ENCODE measurements at regions not wholly inside any gene's neighbourhood (a gene's known extent, or its start where the extent isn't known, plus 50 kb on each side); places are given as distances from the start of the nearest gene placed in this dataset.

DNA sequence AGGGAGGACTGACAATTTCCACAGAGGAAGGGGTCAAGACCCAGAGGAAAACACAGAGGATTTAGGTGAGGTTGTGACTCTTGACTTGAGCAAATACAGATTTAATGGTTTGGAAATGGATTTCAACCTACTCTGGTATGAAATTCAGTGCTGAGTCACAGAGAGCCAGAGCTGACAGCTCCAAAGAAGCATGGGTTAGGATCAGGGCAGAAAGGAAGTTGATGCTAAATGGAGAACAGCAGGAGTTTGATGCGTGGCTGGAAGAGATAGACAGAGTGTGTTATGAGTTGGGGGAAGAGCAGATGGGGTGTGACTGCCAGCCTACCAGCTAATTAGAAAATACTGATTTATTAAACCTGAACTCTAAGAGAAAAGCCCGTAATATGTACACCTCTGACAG, 272.6 kb downstream of the FOXG1 start:
- no peak overlapping the region for H3K4me3 ChIP-seq (ENCODE audit: low read length)
- no peaks in the 10 kb centered on the region for H3K36me3 ChIP-seq (ENCODE audit: insufficient read depth, low read length)
- no peaks in the 10 kb centered on the region for H3K4me1 ChIP-seq (ENCODE audit: control insufficient read depth, insufficient read depth, low read length)
- H3K9me3 ChIP-seq (replicated peaks; ENCODE audit: low read length), result no peaks in the 10 kb centered on the region
- H3K4me2 ChIP-seq (ENCODE audit: low read length), result no peak overlapping the region
- no peaks in the 10 kb centered on the region for H3K27me3 ChIP-seq (ENCODE audit: control insufficient read depth, insufficient read depth, low read length)
- H3K9ac ChIP-seq (ENCODE audit: low read depth, low read length), result no peak overlapping the region

DNA sequence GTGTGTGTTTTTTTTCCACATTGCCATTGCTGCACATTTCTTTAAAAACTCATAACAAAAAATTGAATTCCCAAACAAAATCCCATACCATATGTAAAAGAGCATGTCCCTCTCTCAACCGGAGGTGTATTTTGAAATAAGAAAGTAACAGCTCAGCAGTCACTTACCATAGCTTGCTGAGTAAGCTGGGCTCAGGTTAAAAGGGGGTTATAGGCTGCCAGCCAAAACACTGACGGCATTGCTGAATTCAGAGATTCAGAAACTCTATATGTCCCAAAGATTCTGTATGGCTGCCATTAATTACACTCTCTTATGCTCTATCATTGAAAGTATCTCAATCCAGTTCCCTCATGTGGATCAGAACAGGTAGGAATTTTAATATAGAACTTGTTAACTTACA, 276.0 kb downstream of the FOXG1 start:
- Histone ChIP-seq H3K4me3 (ENCODE audit: low read length) (no peak overlapping the region), H3K4me2 (ENCODE audit: low read length) (no peak overlapping the region), H3K4me1 (ENCODE audit: control insufficient read depth, insufficient read depth, low read length) (no peaks in the 10 kb centered on the region), H3K9me3 (replicated peaks; ENCODE audit: low read length) (no peaks in the 10 kb centered on the region), H3K9ac (ENCODE audit: low read depth, low read length) (no peak overlapping the region), H3K27me3 (ENCODE audit: control insufficient read depth, insufficient read depth, low read length) (no peaks in the 10 kb centered on the region), H3K36me3 (ENCODE audit: insufficient read depth, low read length) (no peaks in the 10 kb centered on the region)

GRCh38 chr14:29043737-29044136, 277.1 kb downstream of the FOXG1 start:
- no peaks in the 10 kb centered on the region for H3K4me1 ChIP-seq (ENCODE audit: control insufficient read depth, insufficient read depth, low read length)

GRCh38 chr14:29045237-29045636, 278.6 kb downstream of the FOXG1 start:
- Histone ChIP-seq H3K36me3 (ENCODE audit: insufficient read depth, low read length) (no peaks in the 10 kb centered on the region), H3K27me3 (ENCODE audit: control insufficient read depth, insufficient read depth, low read length) (no peaks in the 10 kb centered on the region), H3K9ac (ENCODE audit: low read depth, low read length) (no peak overlapping the region), H3K9me3 (replicated peaks; ENCODE audit: low read length) (no peaks in the 10 kb centered on the region), H3K4me3 (ENCODE audit: low read length) (no peak overlapping the region), H3K4me1 (ENCODE audit: control insufficient read depth, insufficient read depth, low read length) (no peaks in the 10 kb centered on the region), H3K4me2 (ENCODE audit: low read length) (no peak overlapping the region)

More at GRCh38 chr14:29043737-29044136, 277.1 kb downstream of the FOXG1 start:
- H3K4me2 ChIP-seq (ENCODE audit: low read length), result no peak overlapping the region
- no peak overlapping the region for H3K9ac ChIP-seq (ENCODE audit: low read depth, low read length)
- no peaks in the 10 kb centered on the region for H3K27me3 ChIP-seq (ENCODE audit: control insufficient read depth, insufficient read depth, low read length)
- H3K4me3 ChIP-seq (ENCODE audit: low read length), result no peak overlapping the region
- H3K36me3 ChIP-seq (ENCODE audit: insufficient read depth, low read length), result no peaks in the 10 kb centered on the region
- H3K9me3 ChIP-seq (replicated peaks; ENCODE audit: low read length), result no peaks in the 10 kb centered on the region

DNA sequence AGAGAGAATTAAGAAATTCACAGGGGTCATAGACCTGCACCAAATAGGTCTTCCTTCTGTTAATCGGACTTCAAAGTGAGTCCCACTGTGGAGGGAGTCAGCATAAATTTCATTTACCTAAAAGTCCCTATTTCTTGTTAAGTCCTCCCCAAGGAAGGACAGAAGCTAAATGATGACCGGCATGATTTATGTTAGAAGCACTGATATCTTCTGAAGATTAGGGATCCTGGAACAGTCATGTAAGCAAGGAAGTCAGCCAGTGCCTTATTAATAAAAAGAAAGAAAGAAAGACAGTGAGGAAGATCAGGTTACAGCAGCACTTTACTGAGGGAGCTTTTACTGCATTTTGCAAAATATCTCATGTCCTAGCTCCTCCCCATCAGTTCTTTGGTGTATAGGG, 287.5 kb downstream of the FOXG1 start:
- Histone ChIP-seq H3K27me3 (ENCODE audit: control insufficient read depth, insufficient read depth, low read length) (no peaks in the 10 kb centered on the region), H3K4me3 (ENCODE audit: low read length) (no peak overlapping the region), H3K4me2 (ENCODE audit: low read length) (no peak overlapping the region), H3K9me3 (replicated peaks; ENCODE audit: low read length) (no peaks in the 10 kb centered on the region), H3K36me3 (ENCODE audit: insufficient read depth, low read length) (no peaks in the 10 kb centered on the region), H3K9ac (ENCODE audit: low read depth, low read length) (no peak overlapping the region), H3K4me1 (ENCODE audit: control insufficient read depth, insufficient read depth, low read length) (no peaks in the 10 kb centered on the region)

GRCh38 chr14:29056041-29056566, 289.5 kb downstream of the FOXG1 start:
- Histone ChIP-seq H3K4me3 (ENCODE audit: low read length) (no peak overlapping the region), H3K9me3 (replicated peaks; ENCODE audit: low read length) (no peaks in the 10 kb centered on the region), H3K9ac (ENCODE audit: low read depth, low read length) (no peak overlapping the region), H3K4me2 (ENCODE audit: low read length) (no peak overlapping the region), H3K36me3 (ENCODE audit: insufficient read depth, low read length) (no peaks in the 10 kb centered on the region), H3K27me3 (ENCODE audit: control insufficient read depth, insufficient read depth, low read length) (no peaks in the 10 kb centered on the region), H3K4me1 (ENCODE audit: control insufficient read depth, insufficient read depth, low read length) (no peaks in the 10 kb centered on the region)

DNA sequence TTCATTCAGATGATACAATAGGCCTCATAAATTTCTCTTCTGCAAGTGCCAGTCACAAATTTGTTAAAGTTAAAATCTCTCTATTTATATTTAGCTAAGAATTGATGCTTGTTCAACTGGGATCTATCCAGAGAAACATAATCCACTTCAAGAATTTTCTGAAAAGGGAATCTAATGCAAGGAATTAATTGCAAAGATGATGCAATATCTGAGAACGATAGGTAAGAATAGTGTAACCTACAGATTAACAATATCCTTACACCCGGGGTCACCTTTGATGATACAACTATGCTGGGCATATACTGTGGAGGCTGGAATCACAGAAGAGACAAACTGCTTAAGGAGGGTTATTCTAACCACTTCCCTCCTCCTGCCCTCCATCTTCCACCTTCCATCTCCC, 295.1 kb downstream of the FOXG1 start:
- Histone ChIP-seq H3K9me3 (replicated peaks; ENCODE audit: low read length) (no peaks in the 10 kb centered on the region), H3K36me3 (ENCODE audit: insufficient read depth, low read length) (no peaks in the 10 kb centered on the region), H3K27me3 (ENCODE audit: control insufficient read depth, insufficient read depth, low read length) (peaks cover 3% of the 10 kb centered on the region), H3K9ac (ENCODE audit: low read depth, low read length) (no peak overlapping the region), H3K4me1 (ENCODE audit: control insufficient read depth, insufficient read depth, low read length) (no peaks in the 10 kb centered on the region), H3K4me2 (ENCODE audit: low read length) (no peak overlapping the region), H3K4me3 (ENCODE audit: low read length) (no peak overlapping the region)

- H3K4me2 ChIP-seq (ENCODE audit: low read length), result no peak overlapping the region
- H3K9me3 ChIP-seq (replicated peaks; ENCODE audit: low read length), result no peaks in the 10 kb centered on the region
- no peaks in the 10 kb centered on the region for H3K4me1 ChIP-seq (ENCODE audit: control insufficient read depth, insufficient read depth, low read length)
- H3K36me3 ChIP-seq (ENCODE audit: insufficient read depth, low read length), result no peaks in the 10 kb centered on the region
- H3K4me3 ChIP-seq (ENCODE audit: low read length), result no peak overlapping the region
- H3K9ac ChIP-seq (ENCODE audit: low read depth, low read length), result no peak overlapping the region
- H3K27me3 ChIP-seq (ENCODE audit: control insufficient read depth, insufficient read depth, low read length), result peaks cover 3% of the 10 kb centered on the region
These were observed 295.9 kb downstream of the FOXG1 start for GRCh38 chr14:29062466-29062865.

DNA sequence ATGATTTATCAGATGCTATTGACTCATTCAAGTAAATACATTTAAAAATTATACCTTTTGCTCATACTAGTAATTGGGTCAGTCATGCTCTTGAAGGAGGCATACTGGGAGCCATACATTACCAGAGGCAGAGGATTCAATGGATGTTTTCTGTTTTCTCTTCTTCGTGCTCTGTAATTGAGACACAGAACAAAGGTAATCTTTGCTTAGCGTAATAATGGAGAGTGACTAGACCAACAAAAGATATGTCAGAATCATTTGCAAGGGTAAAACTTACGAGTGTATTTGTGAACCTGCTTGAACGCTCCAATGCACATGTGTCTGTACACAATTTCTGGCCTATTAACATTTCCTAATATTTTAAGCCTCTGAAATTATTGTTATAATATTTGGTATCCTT, 296.4 kb downstream of the FOXG1 start:
- Histone ChIP-seq H3K9ac (ENCODE audit: low read depth, low read length) (no peak overlapping the region), H3K36me3 (ENCODE audit: insufficient read depth, low read length) (no peaks in the 10 kb centered on the region), H3K9me3 (replicated peaks; ENCODE audit: low read length) (no peaks in the 10 kb centered on the region), H3K4me3 (ENCODE audit: low read length) (no peak overlapping the region), H3K4me1 (ENCODE audit: control insufficient read depth, insufficient read depth, low read length) (no peaks in the 10 kb centered on the region), H3K27me3 (ENCODE audit: control insufficient read depth, insufficient read depth, low read length) (peaks cover 3% of the 10 kb centered on the region), H3K4me2 (ENCODE audit: low read length) (no peak overlapping the region)

DNA sequence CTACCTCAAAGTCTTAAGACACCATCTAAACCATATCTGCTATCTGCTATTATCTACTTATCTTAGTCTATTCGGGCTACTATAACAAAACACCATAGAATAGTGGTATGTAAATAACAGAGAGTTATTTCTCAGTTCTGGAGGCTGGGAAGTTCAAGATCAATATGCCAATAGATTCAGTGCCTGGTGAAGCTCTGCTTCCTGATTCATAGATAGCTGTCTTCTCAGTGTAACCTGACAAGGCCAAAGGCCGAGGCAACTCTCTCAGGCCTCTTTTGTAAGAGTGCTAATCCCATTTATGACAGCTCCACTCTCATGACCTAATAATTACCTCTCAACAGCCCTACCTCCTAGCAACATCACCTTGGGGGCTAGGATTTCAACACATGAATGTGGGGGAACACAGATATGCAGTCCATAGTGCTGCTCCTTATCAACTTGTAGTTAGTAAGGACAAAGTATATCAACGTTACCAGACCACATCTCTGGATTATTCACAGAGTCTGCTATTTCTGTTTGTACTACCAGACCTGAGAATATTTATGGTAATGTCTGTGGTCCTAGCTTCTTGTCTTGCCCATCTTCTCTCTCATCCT, 297.8 kb downstream of the FOXG1 start:
- Histone ChIP-seq H3K27me3 (ENCODE audit: control insufficient read depth, insufficient read depth, low read length) (peaks cover 3% of the 10 kb centered on the region), H3K4me1 (ENCODE audit: control insufficient read depth, insufficient read depth, low read length) (no peaks in the 10 kb centered on the region), H3K9me3 (replicated peaks; ENCODE audit: low read length) (no peaks in the 10 kb centered on the region), H3K36me3 (ENCODE audit: insufficient read depth, low read length) (no peaks in the 10 kb centered on the region), H3K4me2 (ENCODE audit: low read length) (no peak overlapping the region), H3K4me3 (ENCODE audit: low read length) (no peak overlapping the region), H3K9ac (ENCODE audit: low read depth, low read length) (no peak overlapping the region)

GRCh38 chr14:29069228-29069627, 302.6 kb downstream of the FOXG1 start:
- Histone ChIP-seq H3K4me1 (ENCODE audit: control insufficient read depth, insufficient read depth, low read length) (no peaks in the 10 kb centered on the region), H3K4me2 (ENCODE audit: low read length) (no peak overlapping the region), H3K9me3 (replicated peaks; ENCODE audit: low read length) (no peaks in the 10 kb centered on the region), H3K9ac (ENCODE audit: low read depth, low read length) (no peak overlapping the region), H3K27me3 (ENCODE audit: control insufficient read depth, insufficient read depth, low read length) (peaks cover 3% of the 10 kb centered on the region), H3K36me3 (ENCODE audit: insufficient read depth, low read length) (no peaks in the 10 kb centered on the region), H3K4me3 (ENCODE audit: low read length) (no peak overlapping the region)

GRCh38 chr14:29075761-29076160, 309.2 kb downstream of the FOXG1 start:
- no peaks in the 10 kb centered on the region for H3K9me3 ChIP-seq (replicated peaks; ENCODE audit: low read length)
- no peaks in the 10 kb centered on the region for H3K27me3 ChIP-seq (ENCODE audit: control insufficient read depth, insufficient read depth, low read length)
- no peak overlapping the region for H3K4me2 ChIP-seq (ENCODE audit: low read length)
- H3K4me3 ChIP-seq (ENCODE audit: low read length), result no peak overlapping the region
- H3K9ac ChIP-seq (ENCODE audit: low read depth, low read length), result no peak overlapping the region
- H3K36me3 ChIP-seq (ENCODE audit: insufficient read depth, low read length), result no peaks in the 10 kb centered on the region
- no peaks in the 10 kb centered on the region for H3K4me1 ChIP-seq (ENCODE audit: control insufficient read depth, insufficient read depth, low read length)
